KOPT-K1 (cell line): ENCODE measurements at regions not wholly inside any gene's neighbourhood (a gene's known extent, or its start where the extent isn't known, plus 50 kb on each side); places are given as distances from the start of the nearest gene placed in this dataset.

Source experiments
- H3K27ac ChIP-seq: fragments of 200-600 bp; sonication (generic); 2 replicates; pipeline ENCODE4 v1.5.1; 2016; ENCODE audit warnings: antibody characterized with exemption, mild to moderate bottlenecking, low read depth, low read length; ENCODE audit not compliant: poor library complexity, severe bottlenecking
- H3K36me3 ChIP-seq: fragments of 200-600 bp; sonication (generic); 2 replicates; pipeline ENCODE4 v1.5.1; 2017; ENCODE audit warnings: antibody characterized with exemption, mild to moderate bottlenecking, low read length, moderate library complexity; ENCODE audit not compliant: insufficient read depth
- H3K9me3 ChIP-seq: fragments of 200-600 bp; sonication (generic); 2 replicates; pipeline ENCODE4 v1.5.1; 2017; ENCODE audit warnings: antibody characterized with exemption, low read length, mild to moderate bottlenecking; ENCODE audit not compliant: insufficient read depth, poor library complexity, severe bottlenecking

DNA sequence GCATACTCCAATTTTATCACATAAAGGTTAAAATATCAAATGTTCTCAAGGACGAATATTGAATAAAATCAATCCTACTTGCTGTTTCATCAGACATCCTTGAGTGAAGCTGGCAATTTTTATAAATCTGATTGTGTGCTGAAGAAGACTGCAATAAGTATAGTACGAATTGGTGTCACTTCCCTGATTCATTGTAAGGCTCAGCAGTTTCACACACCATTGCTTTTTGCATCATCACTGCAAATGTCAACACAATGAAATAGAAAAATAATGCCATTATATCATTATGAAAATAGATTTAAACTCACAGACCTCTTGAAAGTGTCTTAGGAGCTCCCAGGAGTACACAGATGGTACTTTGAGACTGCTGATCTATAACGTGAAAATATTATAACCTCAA, 172.5 kb downstream of the ANKRD50 start:
- no peaks in the 10 kb centered on the region for H3K36me3 ChIP-seq
- H3K27ac ChIP-seq = no peak overlapping the region
- no peaks in the 10 kb centered on the region for H3K9me3 ChIP-seq

DNA sequence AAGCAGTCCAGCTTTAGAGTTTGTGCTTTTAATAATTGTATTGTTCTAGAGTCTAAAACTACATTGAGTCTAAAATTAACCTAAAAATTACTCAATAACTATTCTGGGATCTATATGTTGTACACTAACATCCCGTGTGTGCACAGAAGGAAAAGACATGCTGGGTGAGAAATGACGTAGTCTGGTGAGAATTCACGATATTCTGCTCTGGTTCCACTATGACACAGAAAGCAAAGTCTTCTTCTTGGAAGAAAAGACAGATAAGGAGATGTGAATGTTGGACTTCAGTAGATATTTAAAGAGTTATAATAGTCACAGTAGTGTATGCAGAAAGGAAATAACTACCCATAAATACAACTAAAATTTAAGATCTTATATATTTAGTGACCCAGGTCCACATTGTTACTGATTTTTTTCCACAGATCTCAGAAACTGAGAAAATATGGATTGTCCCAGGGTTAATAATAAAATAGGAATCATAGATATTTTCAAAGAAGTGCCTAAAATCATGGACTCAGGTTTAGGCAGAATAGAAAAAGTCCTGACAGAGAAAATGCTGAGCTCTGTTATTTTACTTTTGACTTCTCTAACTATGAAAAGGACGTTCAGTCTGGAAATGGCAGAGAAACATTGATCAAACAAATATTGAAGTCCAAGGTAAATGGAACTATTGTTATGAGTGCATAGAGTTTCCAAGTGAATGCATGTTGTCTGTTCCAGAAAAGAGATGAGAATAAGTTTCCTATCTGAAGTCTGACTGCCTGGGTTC, 170.7 kb downstream of the ANKRD50 start:
- Histone ChIP-seq H3K27ac (no peak overlapping the region), H3K36me3 (no peaks in the 10 kb centered on the region), H3K9me3 (no peaks in the 10 kb centered on the region)

- Histone ChIP-seq H3K27ac (no peak overlapping the region), H3K9me3 (no peaks in the 10 kb centered on the region), H3K36me3 (no peaks in the 10 kb centered on the region)
Observed at GRCh38 chr4:124555959-124556358, 156.6 kb downstream of the ANKRD50 start.

DNA sequence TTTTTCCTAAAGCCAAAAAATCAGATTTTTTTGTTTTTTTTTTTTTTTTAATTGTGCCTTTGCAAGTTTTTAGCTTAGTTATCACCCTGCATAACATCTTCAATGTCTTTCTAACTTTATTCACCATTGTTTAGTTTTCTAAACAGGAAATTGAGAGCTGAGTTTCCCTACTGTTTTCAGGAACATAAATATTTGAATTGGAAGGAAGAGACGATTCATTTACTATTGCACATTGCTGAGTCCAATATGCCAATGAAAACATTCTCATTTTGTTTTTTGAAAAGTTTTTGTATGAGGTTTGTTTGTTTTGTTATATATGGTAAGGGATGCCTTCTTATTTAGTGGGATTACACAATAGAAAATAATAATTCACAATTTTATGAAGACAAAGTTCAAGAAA, 148.4 kb downstream of the ANKRD50 start:
- no peak overlapping the region for H3K27ac ChIP-seq
- H3K9me3 ChIP-seq = no peaks in the 10 kb centered on the region

DNA sequence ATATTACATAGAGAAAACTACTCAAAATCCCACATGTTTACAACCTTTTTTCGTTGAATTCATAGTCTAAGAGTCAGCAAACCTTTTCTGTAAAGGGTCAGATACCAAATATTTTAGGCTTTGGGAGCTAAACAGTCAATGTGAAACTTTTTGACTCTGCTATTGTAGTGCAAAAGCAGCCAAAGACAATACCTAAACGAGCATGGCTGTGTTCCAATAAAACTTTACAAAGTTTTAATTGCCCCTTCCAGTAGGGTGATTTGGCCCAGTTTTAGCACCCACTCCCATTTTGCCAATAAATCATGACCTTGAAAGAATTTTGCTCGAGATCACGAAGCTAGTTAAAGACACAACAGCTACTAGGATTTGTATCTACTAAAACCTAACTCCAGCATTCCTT, 147.2 kb downstream of the ANKRD50 start:
- no peaks in the 10 kb centered on the region for H3K36me3 ChIP-seq
- H3K27ac ChIP-seq = no peak overlapping the region
- H3K9me3 ChIP-seq = no peaks in the 10 kb centered on the region

More for the DNA sequence above, 148.4 kb downstream of the ANKRD50 start:
- no peaks in the 10 kb centered on the region for H3K36me3 ChIP-seq

- Histone ChIP-seq H3K36me3 (no peaks in the 10 kb centered on the region), H3K9me3 (no peaks in the 10 kb centered on the region), H3K27ac (no peak overlapping the region)
Observed at GRCh38 chr4:124566030-124566429, 146.5 kb downstream of the ANKRD50 start.

- H3K36me3 ChIP-seq = no peaks in the 10 kb centered on the region
- H3K27ac ChIP-seq = no peak overlapping the region
Observed at GRCh38 chr4:124573056-124573455, 139.5 kb downstream of the ANKRD50 start.

GRCh38 chr4:124579896-124580295, 132.6 kb downstream of the ANKRD50 start:
- Histone ChIP-seq H3K36me3 (no peaks in the 10 kb centered on the region), H3K27ac (no peak overlapping the region), H3K9me3 (no peaks in the 10 kb centered on the region)

More at GRCh38 chr4:124573056-124573455, 139.5 kb downstream of the ANKRD50 start:
- H3K9me3 ChIP-seq = no peaks in the 10 kb centered on the region

- Histone ChIP-seq H3K36me3 (no peaks in the 10 kb centered on the region), H3K27ac (no peak overlapping the region), H3K9me3 (no peaks in the 10 kb centered on the region)
Observed at GRCh38 chr4:124583797-124584196, 128.7 kb downstream of the ANKRD50 start.

DNA sequence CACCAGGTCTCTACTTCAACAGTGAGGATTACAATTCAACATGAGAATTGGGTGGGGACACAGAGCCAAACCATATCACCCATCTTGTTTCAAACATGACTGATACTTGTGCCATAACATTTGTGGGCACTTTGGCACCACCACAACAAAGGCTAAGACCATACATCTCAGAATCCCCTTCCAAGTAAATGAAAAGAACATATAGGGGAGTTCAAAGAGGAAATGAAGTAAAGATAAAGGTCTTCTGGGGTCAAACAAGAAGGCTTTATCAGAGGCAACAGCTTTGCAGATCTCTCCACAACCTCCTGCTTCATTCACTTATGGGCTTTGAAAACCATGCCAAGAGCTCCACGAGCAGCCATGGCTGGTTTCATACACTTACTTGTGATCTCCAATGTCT, 122.7 kb downstream of the ANKRD50 start:
- Histone ChIP-seq H3K36me3 (no peaks in the 10 kb centered on the region), H3K27ac (no peak overlapping the region), H3K9me3 (no peaks in the 10 kb centered on the region)

DNA sequence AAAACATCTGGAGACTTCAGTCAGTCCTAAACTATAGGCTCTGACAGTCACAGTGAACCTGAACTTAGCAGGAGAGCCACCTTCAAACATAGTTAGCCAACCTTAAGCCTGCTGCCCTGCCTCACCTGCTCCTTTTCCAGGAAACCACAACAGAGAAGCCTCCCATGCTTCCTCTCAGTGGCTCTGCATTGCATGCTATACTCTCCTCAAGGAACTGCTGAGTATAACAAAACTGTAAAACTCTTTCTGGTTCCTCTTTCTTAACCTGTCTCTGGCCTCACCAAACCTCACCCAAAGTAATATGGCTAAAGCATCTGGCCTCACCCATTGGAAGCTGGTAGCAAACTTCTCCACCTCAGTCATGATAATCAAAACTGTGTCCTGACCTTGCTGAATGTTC, 122.1 kb downstream of the ANKRD50 start:
- Histone ChIP-seq H3K36me3 (no peaks in the 10 kb centered on the region), H3K27ac (no peak overlapping the region), H3K9me3 (no peaks in the 10 kb centered on the region)

DNA sequence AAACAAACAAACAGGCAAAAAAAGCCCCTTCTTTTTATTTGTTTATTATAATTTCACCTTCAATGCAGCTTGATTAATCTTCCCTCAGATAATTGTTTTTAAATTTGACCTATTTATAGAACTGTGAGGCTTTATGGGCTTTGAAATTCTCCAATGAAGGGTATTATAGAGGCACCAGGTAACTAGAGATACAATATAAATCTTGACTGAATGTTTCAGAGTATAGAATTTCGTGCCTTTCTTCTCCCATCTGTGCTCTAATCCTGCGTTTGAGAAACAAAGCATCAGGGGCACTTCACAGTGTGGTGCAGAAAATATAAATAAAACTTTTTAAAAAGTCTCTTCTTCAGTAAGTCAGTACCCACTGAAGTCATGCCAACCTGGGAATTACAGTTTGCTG, 120.9 kb downstream of the ANKRD50 start:
- no peaks in the 10 kb centered on the region for H3K36me3 ChIP-seq
- H3K9me3 ChIP-seq = no peaks in the 10 kb centered on the region
- no peak overlapping the region for H3K27ac ChIP-seq

GRCh38 chr4:124593494-124593893, 119.0 kb downstream of the ANKRD50 start:
- Histone ChIP-seq H3K9me3 (no peaks in the 10 kb centered on the region), H3K36me3 (no peaks in the 10 kb centered on the region), H3K27ac (no peak overlapping the region)

DNA sequence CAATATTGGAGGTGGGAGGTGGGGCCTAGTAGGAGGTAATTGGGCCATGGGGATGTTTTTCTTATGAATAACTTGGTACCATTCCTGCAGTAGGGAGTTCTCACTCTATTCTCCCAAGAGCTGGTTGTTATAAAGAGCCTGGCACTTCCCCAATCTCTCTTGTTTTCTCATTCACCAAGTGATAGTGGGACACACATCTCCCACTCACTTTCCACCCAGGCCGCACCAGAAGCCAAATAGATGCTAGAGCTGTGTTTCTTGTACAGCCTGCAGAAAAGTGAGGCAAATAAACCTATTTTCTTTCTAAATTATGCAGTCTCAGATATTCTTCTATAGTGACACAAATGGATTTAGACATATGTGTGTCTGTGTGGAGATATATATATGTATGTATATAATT, 117.6 kb downstream of the ANKRD50 start:
- Histone ChIP-seq H3K9me3 (no peaks in the 10 kb centered on the region), H3K27ac (no peak overlapping the region), H3K36me3 (no peaks in the 10 kb centered on the region)

DNA sequence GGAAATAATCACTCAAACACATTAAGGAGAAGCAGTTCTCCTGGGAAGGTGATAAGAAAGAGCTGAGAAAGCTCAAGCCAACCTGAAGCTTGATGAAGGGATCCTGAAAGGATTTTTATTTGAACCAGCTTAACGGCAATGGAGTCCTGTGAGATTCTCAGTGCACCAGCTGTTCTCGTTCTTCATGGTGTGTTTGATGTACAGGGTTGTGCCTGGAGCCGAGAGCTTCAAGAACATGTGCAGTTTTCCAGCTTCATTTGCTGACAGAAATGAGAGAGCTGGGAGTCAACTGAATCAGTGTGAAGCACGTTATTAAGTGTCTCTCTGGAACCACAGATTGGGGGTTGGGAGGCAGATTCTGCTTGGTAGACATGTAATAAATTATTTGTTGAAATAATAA, 115.7 kb downstream of the ANKRD50 start:
- no peak overlapping the region for H3K27ac ChIP-seq
- no peaks in the 10 kb centered on the region for H3K36me3 ChIP-seq
- no peaks in the 10 kb centered on the region for H3K9me3 ChIP-seq

DNA sequence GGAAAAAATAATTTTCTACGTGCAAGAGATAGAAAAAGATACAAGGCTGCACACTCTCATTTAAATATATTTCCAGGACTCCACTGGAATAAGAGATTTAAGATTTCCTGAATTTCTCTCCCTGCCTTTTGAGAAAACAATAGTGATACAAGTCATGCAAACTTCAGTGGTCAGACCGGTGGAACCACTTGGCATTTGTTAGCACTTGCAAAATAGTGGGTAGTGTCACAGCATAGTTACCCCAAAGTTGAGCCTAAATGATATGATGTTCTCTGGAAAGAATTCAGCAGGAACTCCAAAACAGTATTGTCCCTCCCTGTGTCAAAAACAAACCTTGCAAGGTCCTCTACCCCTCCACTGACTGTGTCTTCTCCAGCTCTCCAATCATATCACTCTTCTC, 102.3 kb downstream of the ANKRD50 start:
- no peak overlapping the region for H3K27ac ChIP-seq
- no peaks in the 10 kb centered on the region for H3K36me3 ChIP-seq
- H3K9me3 ChIP-seq = no peaks in the 10 kb centered on the region
